Neuronal stem cell (in vitro differentiated cells): ENCODE measurements at regions not wholly inside any gene's neighbourhood (a gene's known extent, or its start where the extent isn't known, plus 50 kb on each side); places are given as distances from the start of the nearest gene placed in this dataset.

Source experiments
- DNase-seq: peaks from one replicate; pipeline ENCODE4 v3.0.0-alpha.2; 2013; ENCODE audit warnings: low spot score
- H2AFZ ChIP-seq: one replicate; pipeline ENCODE4 v1.6.1; 2013; ENCODE audit warnings: mild to moderate bottlenecking, low read length, inconsistent platforms
- H2AK5ac ChIP-seq: 2 replicates; pipeline ENCODE4 v1.6.1; 2013; ENCODE audit warnings: low read depth, mild to moderate bottlenecking, inconsistent platforms, low read length, moderate library complexity, mixed read lengths
- H2BK120ac ChIP-seq: 2 replicates; pipeline ENCODE4 v1.6.1; 2013; ENCODE audit warnings: low read depth, mild to moderate bottlenecking, inconsistent platforms, low read length, moderate library complexity, mixed read lengths
- H2BK12ac ChIP-seq: one replicate; pipeline ENCODE4 v1.6.1; 2013; ENCODE audit warnings: low read length, inconsistent platforms
- H2BK15ac ChIP-seq: 2 replicates; pipeline ENCODE4 v1.6.1; 2013; ENCODE audit warnings: mild to moderate bottlenecking, low read length, inconsistent platforms, mixed read lengths
- H2BK5ac ChIP-seq: one replicate; pipeline ENCODE4 v1.6.1; 2013; ENCODE audit warnings: inconsistent platforms, mild to moderate bottlenecking, low read length, moderate library complexity
- H3K14ac ChIP-seq: one replicate; pipeline ENCODE4 v1.6.1; 2013; ENCODE audit warnings: low read length, inconsistent platforms
- H3K18ac ChIP-seq: 2 replicates; pipeline ENCODE4 v1.6.1; 2013; ENCODE audit warnings: low read length, inconsistent platforms
- H3K23ac ChIP-seq: 2 replicates; pipeline ENCODE4 v1.6.1; 2013; ENCODE audit warnings: low read depth, mild to moderate bottlenecking, mixed read lengths, low read length, inconsistent platforms; ENCODE audit not compliant: poor library complexity
- H3K27ac ChIP-seq: replicated peaks from 3 replicates; pipeline ENCODE4 v1.5.1; 2013; ENCODE audit warnings: low read length, inconsistent platforms
- H3K27me3 ChIP-seq, 3 experiments: 2 replicates each; pipeline ENCODE4 v1.6.1; 2013; ENCODE audit warnings: low read length in 3 of 3, mild to moderate bottlenecking in 2 of 3, inconsistent platforms in 1 of 3, low read depth in 1 of 3, mixed read lengths in 1 of 3, moderate library complexity in 1 of 3; ENCODE audit not compliant: control insufficient read depth in 3 of 3, insufficient read depth in 3 of 3
- H3K36me3 ChIP-seq, 2 donors: replicated peaks in 1 of 2; 2 replicates each; pipeline ENCODE4 v1.6.1; 2013; ENCODE audit warnings: low read length in 2 of 2; ENCODE audit not compliant: control insufficient read depth in 2 of 2, insufficient read depth in 2 of 2
- H3K4ac ChIP-seq: 2 replicates; pipeline ENCODE4 v1.6.1; 2013; ENCODE audit warnings: inconsistent platforms, mild to moderate bottlenecking, low read length, moderate library complexity
- H3K4me1 ChIP-seq, 2 donors: 1 replicate in 1 of 2; 2 replicates in 1 of 2; pipeline ENCODE4 v1.6.1; 2013; ENCODE audit warnings: low read length in 2 of 2, low read depth in 1 of 2; ENCODE audit not compliant: control insufficient read depth in 2 of 2, insufficient read depth in 1 of 2
- H3K4me2 ChIP-seq: one replicate; pipeline ENCODE4 v1.6.1; 2013; ENCODE audit warnings: mild to moderate bottlenecking, low read length, inconsistent platforms; ENCODE audit not compliant: insufficient read depth, poor library complexity, severe bottlenecking
- H3K4me3 ChIP-seq, 2 donors: 2 replicates each; pipeline ENCODE4 v1.5.1; 2013; ENCODE audit warnings: low read length in 2 of 2, mild to moderate bottlenecking in 2 of 2, inconsistent platforms in 1 of 2, moderate library complexity in 1 of 2
- H3K79me1 ChIP-seq: one replicate; pipeline ENCODE4 v1.6.1; 2013; ENCODE audit warnings: low read depth, mild to moderate bottlenecking, inconsistent platforms, low read length, moderate library complexity
- H3K9ac ChIP-seq: one replicate; pipeline ENCODE4 v1.6.1; 2013; ENCODE audit warnings: mild to moderate bottlenecking, low read depth, low read length, inconsistent platforms; ENCODE audit not compliant: poor library complexity
- H3K9me3 ChIP-seq, 2 donors: replicated peaks in 1 of 2; 2 replicates each; pipeline versions ENCODE3 to v1.6.1; 2013; ENCODE audit warnings: low read length in 2 of 2, mild to moderate bottlenecking in 2 of 2, inconsistent platforms in 1 of 2, low read depth in 1 of 2, mixed read lengths in 1 of 2, moderate library complexity in 1 of 2; ENCODE audit not compliant: control insufficient read depth in 2 of 2, insufficient read depth in 1 of 2
- H4K8ac ChIP-seq: one replicate; pipeline ENCODE4 v1.6.1; 2013; ENCODE audit warnings: low read depth, mild to moderate bottlenecking, inconsistent platforms, low read length, moderate library complexity
- H4K91ac ChIP-seq: one replicate; pipeline ENCODE4 v1.6.1; 2013; ENCODE audit warnings: low read length, low read depth, mild to moderate bottlenecking, inconsistent platforms; ENCODE audit not compliant: poor library complexity
- WGBS, 2 donors: extraction: QIAGEN DNeasy Blood & Tissue Kit; methylation state at CpG; one replicate each; pipeline ENCODE4 v1.1.7; 2013; ENCODE audit warnings: missing lambda C conversion rate in 2 of 2, mixed read lengths in 1 of 2; ENCODE audit not compliant: insufficient read length in 2 of 2, insufficient replicate concordance in 1 of 2; ENCODE audit errors: extremely low coverage in 2 of 2; 5-methylcytosine and 5-hydroxymethylcytosine counted together

GRCh38 chr16:72295914-72296313 lies 124.0 kb upstream of the PMFBP1 start:
- H2AFZ ChIP-seq: no peak overlapping the region
- no peak overlapping the region for H3K27ac ChIP-seq
- H2BK15ac ChIP-seq: no peak overlapping the region
- no peak overlapping the region for H2BK5ac ChIP-seq
- no peaks in the 10 kb centered on the region for H3K27me3 ChIP-seq
- H3K9me3 ChIP-seq: no peaks in the 10 kb centered on the region
- no peak overlapping the region for H4K91ac ChIP-seq
- H3K4me1 ChIP-seq: peaks cover 0 to 2% of the 10 kb centered on the region in 2 donors
- no peak overlapping the region for H3K4me3 ChIP-seq
- H2AK5ac ChIP-seq: no peak overlapping the region
- H3K18ac ChIP-seq: no peak overlapping the region
- no peak overlapping the region for H3K4ac ChIP-seq
- H3K9ac ChIP-seq: no peak overlapping the region
- H3K4me2 ChIP-seq: no peak overlapping the region
- H3K79me1 ChIP-seq: no peaks in the 10 kb centered on the region
- H3K36me3 ChIP-seq: no peaks in the 10 kb centered on the region
- no peak overlapping the region for H2BK120ac ChIP-seq
- no peak overlapping the region for H3K23ac ChIP-seq
- no peak for DNase-seq
- H3K14ac ChIP-seq: no peak overlapping the region
- H4K8ac ChIP-seq: no peak overlapping the region
- no peak overlapping the region for H2BK12ac ChIP-seq

- Histone ChIP-seq H3K14ac (no peak overlapping the region), H3K18ac (no peak overlapping the region), H2AFZ (no peak overlapping the region), H3K79me1 (no peaks in the 10 kb centered on the region), H2BK5ac (no peak overlapping the region), H3K27ac (no peak overlapping the region), H3K9me3 (no peaks in the 10 kb centered on the region), H3K9ac (no peak overlapping the region), H3K27me3 (no peaks in the 10 kb centered on the region), H2BK12ac (no peak overlapping the region), H3K4me2 (no peak overlapping the region), H3K23ac (no peak overlapping the region), H2BK15ac (no peak overlapping the region), H3K4me1 (no peaks in the 10 kb centered on the region), H4K91ac (no peak overlapping the region), H4K8ac (no peak overlapping the region), H2BK120ac (no peak overlapping the region), H3K4ac (no peak overlapping the region), H3K36me3 (no peaks in the 10 kb centered on the region), H3K4me3 (no peak overlapping the region), H2AK5ac (no peak overlapping the region)
- no peak for DNase-seq
Measured at GRCh38 chr16:72291531-72291981, 119.6 kb upstream of the PMFBP1 start.

- Histone ChIP-seq H3K14ac (no peak overlapping the region), H2BK15ac (no peak overlapping the region), H2AFZ (no peak overlapping the region), H2BK120ac (no peak overlapping the region), H3K4me1 (no peaks in the 10 kb centered on the region), H4K91ac (no peak overlapping the region), H3K9me3 (no peaks in the 10 kb centered on the region), H3K18ac (no peak overlapping the region), H4K8ac (no peak overlapping the region), H3K27me3 (no peaks in the 10 kb centered on the region), H3K4me2 (no peak overlapping the region), H3K27ac (no peak overlapping the region), H3K9ac (no peak overlapping the region), H3K36me3 (no peaks in the 10 kb centered on the region), H3K79me1 (no peaks in the 10 kb centered on the region), H3K4me3 (no peak overlapping the region), H2BK12ac (no peak overlapping the region), H2AK5ac (no peak overlapping the region), H2BK5ac (no peak overlapping the region), H3K23ac (no peak overlapping the region), H3K4ac (no peak overlapping the region)
- WGBS, 2 donors: no CpG with 5 or more reads among the region's 3 CpGs
- DNase-seq: no peak
Measured at GRCh38 chr16:72291121-72291520, 119.2 kb upstream of the PMFBP1 start.

GRCh38 chr16:72287649-72288048 lies 115.7 kb upstream of the PMFBP1 start:
- H3K23ac ChIP-seq: no peak overlapping the region
- H4K8ac ChIP-seq: no peak overlapping the region
- H3K4me2 ChIP-seq: no peak overlapping the region
- H2BK15ac ChIP-seq: no peak overlapping the region
- no peaks in the 10 kb centered on the region for H3K36me3 ChIP-seq
- DNase-seq: no peak
- no peak overlapping the region for H3K4ac ChIP-seq
- H3K4me1 ChIP-seq: peaks cover 0 to 1% of the 10 kb centered on the region in 2 donors
- H2AFZ ChIP-seq: no peak overlapping the region
- no peaks in the 10 kb centered on the region for H3K9me3 ChIP-seq
- no peak overlapping the region for H2BK5ac ChIP-seq
- H2BK12ac ChIP-seq: no peak overlapping the region
- H3K27me3 ChIP-seq: no peaks in the 10 kb centered on the region
- H3K18ac ChIP-seq: no peak overlapping the region
- no peak overlapping the region for H3K4me3 ChIP-seq
- no peak overlapping the region for H3K27ac ChIP-seq
- H3K14ac ChIP-seq: no peak overlapping the region
- H2AK5ac ChIP-seq: no peak overlapping the region
- no peak overlapping the region for H4K91ac ChIP-seq
- no peaks in the 10 kb centered on the region for H3K79me1 ChIP-seq
- H2BK120ac ChIP-seq: no peak overlapping the region
- H3K9ac ChIP-seq: no peak overlapping the region
